GM19468 (cell line): ENCODE measurements at regions not wholly inside any gene's neighbourhood (a gene's known extent, or its start where the extent isn't known, plus 50 kb on each side); places are given as distances from the start of the nearest gene placed in this dataset.
"Not testable (repeated sequence)": the region's sequence is repeated elsewhere in the genome, so short reads cannot be mapped to it uniquely, and the experiment has no call there.

Experiments
- ATAC-seq: cut with Tn5 transposase; IDR thresholded peaks from one replicate; pipeline ENCODE4 v1.9.1; 2021; ENCODE audit warnings: mild to moderate bottlenecking, moderate library complexity, moderate number of reproducible peaks; ENCODE audit not compliant: unreplicated experiment; ENCODE audit errors: extremely low read depth

DNA sequence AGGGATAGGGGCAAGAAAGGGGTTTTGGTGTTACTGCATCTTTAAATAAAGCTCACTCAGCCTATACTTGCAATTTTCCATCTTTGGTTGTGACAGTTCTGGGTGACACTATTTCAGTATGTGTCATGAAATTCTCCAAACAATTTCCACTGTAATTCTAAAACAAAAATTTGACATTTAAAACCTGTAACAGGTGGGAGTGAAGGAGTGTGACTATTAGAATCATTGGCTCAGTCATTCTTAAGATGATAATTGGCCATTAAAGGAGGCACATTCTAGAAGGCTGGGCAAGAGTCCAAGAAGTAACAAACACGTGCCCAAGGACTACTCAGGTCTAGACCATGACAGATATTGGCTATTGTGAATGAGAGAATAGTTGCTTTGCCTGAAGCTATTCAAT, 153.3 kb upstream of the ARG1 start:
- no peak for ATAC-seq

DNA sequence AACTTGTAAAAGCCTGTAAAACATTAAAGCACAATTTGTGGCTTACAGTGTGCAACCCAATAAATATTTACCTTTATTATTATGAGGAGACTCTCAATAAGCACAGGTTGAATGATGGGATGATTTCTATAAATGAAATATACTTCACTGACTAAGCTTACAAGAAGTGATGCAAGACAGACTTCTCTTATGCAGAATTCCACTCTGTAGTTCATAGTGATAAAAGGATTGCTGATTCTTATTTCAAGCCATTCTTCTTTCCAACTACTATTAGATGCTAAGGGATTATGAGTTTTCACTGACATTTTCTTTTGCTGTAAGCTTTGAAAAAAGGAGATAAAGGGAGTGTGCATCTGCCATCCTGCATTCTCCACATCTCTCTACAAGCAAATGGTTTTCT, 149.0 kb upstream of the ARG1 start:
- ATAC-seq, result no peak

DNA sequence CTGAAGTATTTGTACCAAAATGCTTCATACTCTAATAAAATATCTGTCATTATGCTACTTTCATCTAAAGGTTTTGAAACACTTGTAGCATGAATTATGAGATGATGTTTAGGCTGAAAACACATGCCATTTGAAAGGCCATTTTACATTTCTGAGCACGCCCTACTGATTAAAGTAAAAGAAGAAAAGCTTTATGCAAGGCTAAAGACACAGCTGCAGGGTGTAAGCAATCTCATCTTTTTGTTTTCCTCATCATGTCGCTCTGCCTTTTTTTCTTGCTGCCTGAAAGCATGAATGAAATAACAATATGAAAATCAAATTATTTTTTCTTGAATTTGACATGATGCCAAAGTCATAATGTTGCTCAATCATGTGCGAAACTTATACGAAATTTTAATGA, 148.6 kb upstream of the ARG1 start:
- no peak for ATAC-seq

GRCh38 chr6:131427434-131428058, 145.5 kb upstream of the ARG1 start:
- no peak for ATAC-seq

- no peak for ATAC-seq
These were observed 142.5 kb upstream of the ARG1 start for GRCh38 chr6:131430531-131430930.

GRCh38 chr6:131431718-131432117, 141.3 kb upstream of the ARG1 start:
- ATAC-seq, result no peak

DNA sequence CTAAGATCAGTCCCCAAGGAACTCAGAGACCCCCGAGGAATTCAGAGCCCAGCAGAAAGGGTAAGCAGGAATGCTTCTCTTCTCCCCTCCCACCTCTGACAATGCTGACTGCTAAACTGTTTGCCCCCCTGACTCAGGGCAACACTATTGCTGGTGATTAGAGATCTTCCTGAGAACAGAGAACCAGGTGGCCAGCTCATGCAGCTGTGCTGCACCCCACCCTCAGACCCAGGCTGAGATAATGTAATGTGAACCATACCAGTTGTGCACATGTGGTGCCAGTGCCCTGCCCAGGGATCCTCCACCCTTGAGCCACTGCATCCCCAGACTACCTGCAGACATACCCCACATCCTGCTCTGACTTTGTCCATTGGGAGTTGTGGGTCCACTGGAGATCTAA, 139.1 kb upstream of the ARG1 start:
- ATAC-seq, result no peak

- no peak for ATAC-seq
These were observed 136.7 kb upstream of the ARG1 start for GRCh38 chr6:131436358-131436757.

GRCh38 chr6:131443014-131443413, 130.0 kb upstream of the ARG1 start:
- ATAC-seq, result no peak

DNA sequence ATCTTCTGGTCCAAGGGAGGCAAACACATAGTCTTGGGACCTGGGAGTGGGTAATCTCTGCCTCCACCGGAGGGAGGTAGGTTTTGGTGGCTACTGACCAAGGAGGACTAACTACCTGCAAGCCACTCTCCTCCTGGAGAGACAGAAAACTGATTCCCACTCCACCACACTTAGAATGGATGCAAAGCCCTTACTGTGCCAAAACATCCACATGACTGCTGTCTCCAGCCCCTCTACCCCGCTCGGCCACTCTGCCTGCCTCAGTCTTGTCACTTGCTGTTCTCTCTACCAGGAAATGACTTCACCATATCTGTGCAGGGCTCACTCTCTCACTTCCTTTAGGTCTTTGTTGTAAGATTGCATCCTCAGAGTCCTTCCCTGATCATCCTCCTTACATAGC, 129.5 kb upstream of the ARG1 start:
- no peak for ATAC-seq

GRCh38 chr6:131445356-131445755, 127.7 kb upstream of the ARG1 start:
- ATAC-seq, result not testable (repeated sequence)

- ATAC-seq, result no peak
These were observed 122.2 kb upstream of the ARG1 start for GRCh38 chr6:131450861-131451260.

- no peak for ATAC-seq
These were observed 121.5 kb upstream of the ARG1 start for GRCh38 chr6:131451321-131452144.

DNA sequence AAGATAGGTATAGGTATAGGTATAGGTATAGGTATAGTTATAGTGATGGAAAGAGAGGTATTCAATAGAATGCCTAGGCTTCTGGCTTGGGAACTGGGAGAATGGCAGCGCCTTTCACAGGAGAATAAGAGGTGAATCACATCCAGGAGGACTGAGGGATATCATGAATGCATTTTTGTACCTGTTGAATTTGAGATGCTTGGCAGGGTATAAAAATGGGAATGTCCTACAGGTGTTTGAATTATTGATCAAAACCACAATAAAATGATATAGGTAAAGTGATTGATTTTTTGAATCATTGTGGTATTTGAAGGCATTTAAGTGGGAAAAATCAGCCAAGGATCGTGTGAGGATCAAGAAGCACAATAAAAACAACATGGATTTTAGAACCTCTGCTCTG, 119.2 kb upstream of the ARG1 start:
- no peak for ATAC-seq

- no peak for ATAC-seq
These were observed 116.5 kb upstream of the ARG1 start for GRCh38 chr6:131456565-131456964.

DNA sequence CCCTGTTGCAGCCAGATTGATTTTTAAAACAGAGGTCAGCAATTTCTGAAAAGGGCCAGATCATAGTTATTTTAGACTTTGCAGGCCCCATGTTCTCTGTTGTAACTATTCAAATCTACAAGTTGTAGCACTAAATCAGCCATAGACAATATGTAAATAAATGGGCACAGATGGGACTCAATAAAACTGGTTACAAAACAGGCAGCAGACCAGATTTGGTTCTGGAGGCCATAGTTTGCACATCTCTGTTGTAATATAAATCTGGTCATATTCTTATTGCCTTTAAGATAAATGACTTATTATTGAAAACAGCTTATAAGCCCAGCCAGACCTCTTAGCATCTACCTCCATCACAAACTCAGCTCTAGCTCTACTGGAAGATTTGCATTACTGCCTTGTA, 114.0 kb upstream of the ARG1 start:
- ATAC-seq, result no peak

DNA sequence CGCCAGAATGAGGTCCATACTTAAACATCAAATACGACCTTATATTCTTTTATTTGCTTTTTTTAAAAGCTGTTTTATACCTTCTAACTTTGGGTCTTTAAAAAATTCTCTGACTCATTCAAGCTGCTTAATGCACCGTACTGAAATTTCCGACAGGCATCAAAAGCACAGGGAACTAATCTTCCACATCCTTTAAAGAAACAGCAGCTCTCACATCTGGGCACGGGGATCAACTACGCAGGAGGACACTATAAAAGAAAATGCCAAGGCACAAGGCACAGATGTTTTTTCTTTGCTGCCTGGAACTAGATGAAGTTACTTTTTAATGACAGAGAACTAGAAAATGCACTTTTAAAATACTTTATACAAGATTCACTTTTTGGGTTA, 112.4 kb upstream of the ARG1 start:
- no peak for ATAC-seq

- ATAC-seq, result no peak
These were observed 103.9 kb upstream of the ARG1 start for GRCh38 chr6:131469130-131469529.

GRCh38 chr6:131470534-131470933, 102.5 kb upstream of the ARG1 start:
- ATAC-seq, result no peak

- no peak for ATAC-seq
These were observed 101.7 kb upstream of the ARG1 start for GRCh38 chr6:131471331-131471730.

- ATAC-seq, result not testable (repeated sequence)
These were observed 99.7 kb upstream of the ARG1 start for GRCh38 chr6:131473303-131473702.

DNA sequence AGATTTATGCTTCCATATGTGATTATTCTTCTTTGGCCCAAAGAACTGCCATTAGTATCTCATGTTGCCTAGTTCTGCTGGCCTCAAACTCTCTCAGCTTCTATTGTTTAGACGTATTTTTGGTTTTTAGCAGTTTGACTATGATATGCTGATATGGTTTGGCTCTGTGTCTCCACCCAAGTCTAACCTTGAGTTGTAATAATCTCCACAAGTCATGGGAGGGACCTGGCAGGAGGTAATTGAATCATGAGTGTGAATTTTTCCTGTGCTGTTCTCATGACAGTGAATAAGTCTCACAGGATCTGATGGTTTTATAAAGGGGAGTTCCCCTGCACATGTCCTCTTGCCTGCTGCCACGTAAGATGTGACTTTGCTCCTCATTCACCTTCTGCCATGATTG, 96.7 kb upstream of the ARG1 start:
- no peak for ATAC-seq
